ENCODE measurements at regions not wholly inside any gene's neighbourhood (a gene's known extent, or its start where the extent isn't known, plus 50 kb on each side); places are given as distances from the start of the nearest gene placed in this dataset.

- no peak for TF ChIP-seq CTCF (IDR thresholded peaks at IDR 0.05; ENCODE audit: low read depth, low read length)
- TF ChIP-seq EZH2phosphoT487 (IDR thresholded peaks at IDR 0.05; ENCODE audit: low read depth), result no peak
Observed at GRCh38 chr2:60154142-60154541, 399.3 kb downstream of the BCL11A start.

GRCh38 chr2:60152226-60152833, 401.1 kb downstream of the BCL11A start:
- H3K27me3 ChIP-seq (ENCODE audit: low read depth, low read length), result no peaks in the 10 kb centered on the region
- H3K9me3 ChIP-seq (ENCODE audit: insufficient read depth, low read length), result no peaks in the 10 kb centered on the region; the same call in none of the 2 replicates
- no peak overlapping the region for H3K4me2 ChIP-seq (ENCODE audit: low read length)
- H3K9ac ChIP-seq (ENCODE audit: low read length), result no peak overlapping the region
- H3K27ac ChIP-seq (ENCODE audit: low read length), result no peak overlapping the region
- no peak for TF ChIP-seq EZH2phosphoT487 (IDR thresholded peaks at IDR 0.05; ENCODE audit: low read depth)
- peak; percentile 91 for TF ChIP-seq CTCF (IDR thresholded peaks at IDR 0.05; ENCODE audit: low read depth, low read length)
- H4K20me1 ChIP-seq (ENCODE audit: insufficient read depth, low read length), result no peaks in the 10 kb centered on the region
- H2AFZ ChIP-seq (ENCODE audit: low read depth, low read length), result no peak overlapping the region
- peaks cover 26% of the 10 kb centered on the region for H3K4me1 ChIP-seq (ENCODE audit: low read length)
- H3K79me2 ChIP-seq (ENCODE audit: low read length), result no peaks in the 10 kb centered on the region
- no peak overlapping the region for H3K4me3 ChIP-seq (ENCODE audit: low read length)
- no peaks in the 10 kb centered on the region for H3K36me3 ChIP-seq (replicated peaks; ENCODE audit: low read depth, low read length)

More at GRCh38 chr2:60154142-60154541, 399.3 kb downstream of the BCL11A start:
- no peak overlapping the region for H3K27ac ChIP-seq (ENCODE audit: low read length)
- no peak overlapping the region for H3K4me3 ChIP-seq (ENCODE audit: low read length)
- H3K9me3 ChIP-seq (ENCODE audit: insufficient read depth, low read length), result no peaks in the 10 kb centered on the region; the same call in none of the 2 replicates
- H2AFZ ChIP-seq (ENCODE audit: low read depth, low read length), result no peak overlapping the region
- H3K36me3 ChIP-seq (replicated peaks; ENCODE audit: low read depth, low read length), result no peaks in the 10 kb centered on the region
- H4K20me1 ChIP-seq (ENCODE audit: insufficient read depth, low read length), result no peaks in the 10 kb centered on the region
- H3K4me1 ChIP-seq (ENCODE audit: low read length), result peaks cover 27% of the 10 kb centered on the region
- no peak overlapping the region for H3K4me2 ChIP-seq (ENCODE audit: low read length)
- no peak overlapping the region for H3K9ac ChIP-seq (ENCODE audit: low read length)
- no peaks in the 10 kb centered on the region for H3K79me2 ChIP-seq (ENCODE audit: low read length)
- H3K27me3 ChIP-seq (ENCODE audit: low read depth, low read length), result no peaks in the 10 kb centered on the region

GRCh38 chr2:60149176-60149575, 404.3 kb downstream of the BCL11A start:
- H3K4me2 ChIP-seq (ENCODE audit: low read length), result peak overlapping the region; percentile 60
- TF ChIP-seq CTCF (IDR thresholded peaks at IDR 0.05; ENCODE audit: low read depth, low read length) (no peak), EZH2phosphoT487 (IDR thresholded peaks at IDR 0.05; ENCODE audit: low read depth) (no peak)
- H3K79me2 ChIP-seq (ENCODE audit: low read length), result no peaks in the 10 kb centered on the region

GRCh38 chr2:60148716-60149115, 404.7 kb downstream of the BCL11A start:
- peak overlapping the region; percentile 59; the same call in 1 of the 2 replicates for H3K9ac ChIP-seq (ENCODE audit: low read length)
- TF ChIP-seq EZH2phosphoT487 (IDR thresholded peaks at IDR 0.05; ENCODE audit: low read depth), result no peak
- TF ChIP-seq CTCF (IDR thresholded peaks at IDR 0.05; ENCODE audit: low read depth, low read length), result no peak

More at GRCh38 chr2:60149176-60149575, 404.3 kb downstream of the BCL11A start:
- H4K20me1 ChIP-seq (ENCODE audit: insufficient read depth, low read length), result no peaks in the 10 kb centered on the region
- no peaks in the 10 kb centered on the region for H3K36me3 ChIP-seq (replicated peaks; ENCODE audit: low read depth, low read length)
- peak overlapping the region; percentile 82 for H2AFZ ChIP-seq (ENCODE audit: low read depth, low read length)
- no peaks in the 10 kb centered on the region; the same call in none of the 2 replicates for H3K9me3 ChIP-seq (ENCODE audit: insufficient read depth, low read length)
- peak overlapping the region; percentile 59; the same call in 1 of the 2 replicates for H3K9ac ChIP-seq (ENCODE audit: low read length)
- H3K4me3 ChIP-seq (ENCODE audit: low read length), result peak overlapping the region; percentile 26; the same call in 1 of the 2 replicates
- peaks cover 21% of the 10 kb centered on the region for H3K4me1 ChIP-seq (ENCODE audit: low read length)
- H3K27me3 ChIP-seq (ENCODE audit: low read depth, low read length), result no peaks in the 10 kb centered on the region
- peak overlapping the region; percentile 74 for H3K27ac ChIP-seq (ENCODE audit: low read length)

More at GRCh38 chr2:60148716-60149115, 404.7 kb downstream of the BCL11A start:
- Histone ChIP-seq H3K27ac (ENCODE audit: low read length) (peak overlapping the region; percentile 74), H3K4me2 (ENCODE audit: low read length) (peak overlapping the region; percentile 60), H3K27me3 (ENCODE audit: low read depth, low read length) (no peaks in the 10 kb centered on the region), H3K4me1 (ENCODE audit: low read length) (peaks cover 21% of the 10 kb centered on the region), H3K9me3 (ENCODE audit: insufficient read depth, low read length) (no peaks in the 10 kb centered on the region; the same call in none of the 2 replicates), H4K20me1 (ENCODE audit: insufficient read depth, low read length) (no peaks in the 10 kb centered on the region), H3K79me2 (ENCODE audit: low read length) (no peaks in the 10 kb centered on the region), H2AFZ (ENCODE audit: low read depth, low read length) (peak overlapping the region; percentile 82), H3K36me3 (replicated peaks; ENCODE audit: low read depth, low read length) (no peaks in the 10 kb centered on the region), H3K4me3 (ENCODE audit: low read length) (peak overlapping the region; percentile 26; the same call in 1 of the 2 replicates)

All from OCI-LY3 (cell line).